ENCODE measurements at regions not wholly inside any gene's neighbourhood (a gene's known extent, or its start where the extent isn't known, plus 50 kb on each side); places are given as distances from the start of the nearest gene placed in this dataset.

DNA sequence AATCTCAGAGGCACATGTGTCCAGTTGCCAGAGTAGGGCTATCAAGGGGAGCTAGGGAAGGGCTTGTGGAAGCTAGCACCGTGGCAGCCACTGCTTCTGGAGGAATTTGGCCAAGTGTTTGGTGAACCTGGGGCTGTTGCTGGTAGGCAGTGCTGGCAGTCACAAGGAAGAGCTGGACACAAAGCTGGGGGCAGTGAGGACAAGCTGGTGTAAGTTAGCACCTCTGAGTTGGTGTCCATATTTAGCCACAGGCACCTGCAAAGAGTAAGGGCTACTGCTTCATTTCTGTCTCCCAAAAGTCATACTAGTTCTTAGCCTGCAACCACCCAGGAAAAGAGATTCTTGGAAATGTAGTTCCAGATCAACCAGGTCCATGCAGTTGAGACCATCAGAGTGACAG, 359.4 kb downstream of the CSNK1G3 start (continued):
- TF ChIP-seq, protein P1, sequence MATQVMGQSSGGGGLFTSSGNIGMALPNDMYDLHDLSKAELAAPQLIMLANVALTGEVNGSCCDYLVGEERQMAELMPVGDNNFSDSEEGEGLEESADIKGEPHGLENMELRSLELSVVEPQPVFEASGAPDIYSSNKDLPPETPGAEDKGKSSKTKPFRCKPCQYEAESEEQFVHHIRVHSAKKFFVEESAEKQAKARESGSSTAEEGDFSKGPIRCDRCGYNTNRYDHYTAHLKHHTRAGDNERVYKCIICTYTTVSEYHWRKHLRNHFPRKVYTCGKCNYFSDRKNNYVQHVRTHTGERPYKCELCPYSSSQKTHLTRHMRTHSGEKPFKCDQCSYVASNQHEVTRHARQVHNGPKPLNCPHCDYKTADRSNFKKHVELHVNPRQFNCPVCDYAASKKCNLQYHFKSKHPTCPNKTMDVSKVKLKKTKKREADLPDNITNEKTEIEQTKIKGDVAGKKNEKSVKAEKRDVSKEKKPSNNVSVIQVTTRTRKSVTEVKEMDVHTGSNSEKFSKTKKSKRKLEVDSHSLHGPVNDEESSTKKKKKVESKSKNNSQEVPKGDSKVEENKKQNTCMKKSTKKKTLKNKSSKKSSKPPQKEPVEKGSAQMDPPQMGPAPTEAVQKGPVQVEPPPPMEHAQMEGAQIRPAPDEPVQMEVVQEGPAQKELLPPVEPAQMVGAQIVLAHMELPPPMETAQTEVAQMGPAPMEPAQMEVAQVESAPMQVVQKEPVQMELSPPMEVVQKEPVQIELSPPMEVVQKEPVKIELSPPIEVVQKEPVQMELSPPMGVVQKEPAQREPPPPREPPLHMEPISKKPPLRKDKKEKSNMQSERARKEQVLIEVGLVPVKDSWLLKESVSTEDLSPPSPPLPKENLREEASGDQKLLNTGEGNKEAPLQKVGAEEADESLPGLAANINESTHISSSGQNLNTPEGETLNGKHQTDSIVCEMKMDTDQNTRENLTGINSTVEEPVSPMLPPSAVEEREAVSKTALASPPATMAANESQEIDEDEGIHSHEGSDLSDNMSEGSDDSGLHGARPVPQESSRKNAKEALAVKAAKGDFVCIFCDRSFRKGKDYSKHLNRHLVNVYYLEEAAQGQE (IDR thresholded peaks at IDR 0.05; ENCODE audit: low read depth) = no peak
- TF ChIP-seq, protein P2, sequence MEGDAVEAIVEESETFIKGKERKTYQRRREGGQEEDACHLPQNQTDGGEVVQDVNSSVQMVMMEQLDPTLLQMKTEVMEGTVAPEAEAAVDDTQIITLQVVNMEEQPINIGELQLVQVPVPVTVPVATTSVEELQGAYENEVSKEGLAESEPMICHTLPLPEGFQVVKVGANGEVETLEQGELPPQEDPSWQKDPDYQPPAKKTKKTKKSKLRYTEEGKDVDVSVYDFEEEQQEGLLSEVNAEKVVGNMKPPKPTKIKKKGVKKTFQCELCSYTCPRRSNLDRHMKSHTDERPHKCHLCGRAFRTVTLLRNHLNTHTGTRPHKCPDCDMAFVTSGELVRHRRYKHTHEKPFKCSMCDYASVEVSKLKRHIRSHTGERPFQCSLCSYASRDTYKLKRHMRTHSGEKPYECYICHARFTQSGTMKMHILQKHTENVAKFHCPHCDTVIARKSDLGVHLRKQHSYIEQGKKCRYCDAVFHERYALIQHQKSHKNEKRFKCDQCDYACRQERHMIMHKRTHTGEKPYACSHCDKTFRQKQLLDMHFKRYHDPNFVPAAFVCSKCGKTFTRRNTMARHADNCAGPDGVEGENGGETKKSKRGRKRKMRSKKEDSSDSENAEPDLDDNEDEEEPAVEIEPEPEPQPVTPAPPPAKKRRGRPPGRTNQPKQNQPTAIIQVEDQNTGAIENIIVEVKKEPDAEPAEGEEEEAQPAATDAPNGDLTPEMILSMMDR (IDR thresholded peaks at IDR 0.05 in 2 of 3, conservative IDR thresholded peaks at IDR 0.05 in 1 of 3; ENCODE audit: borderline replicate concordance in 1 of 3, insufficient read depth in 1 of 3, low read depth in 2 of 3, low read length in 2 of 3) = no peak
- no peak for TF ChIP-seq FOSL1 (IDR thresholded peaks at IDR 0.05; ENCODE audit: low read depth)
- TF ChIP-seq POLR2A (IDR thresholded peaks at IDR 0.05; ENCODE audit: borderline replicate concordance, extremely low read depth, insufficient read depth, insufficient read length) = no peak
- TF ChIP-seq POLR2AphosphoS5 (IDR thresholded peaks at IDR 0.05; ENCODE audit: low read depth, low read length) = no peak

DNA sequence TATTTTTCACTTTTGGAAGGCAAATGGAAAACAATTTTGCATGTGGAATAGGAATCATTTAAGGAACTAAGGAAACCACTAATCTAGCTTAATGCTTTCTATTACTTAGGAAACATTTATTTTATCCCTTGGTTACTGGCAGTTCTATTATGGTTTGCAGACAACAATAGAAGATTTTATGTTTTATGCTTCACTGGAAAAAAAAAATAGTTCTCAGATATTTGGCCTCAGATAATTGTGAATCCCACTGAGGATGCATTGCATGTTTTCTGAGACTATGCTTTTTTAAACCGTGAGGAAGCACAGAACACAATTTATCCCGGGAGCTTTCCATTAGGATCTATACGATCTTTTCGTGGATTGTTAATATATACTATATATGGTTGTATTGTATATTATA, 356.9 kb downstream of the CSNK1G3 start:
- Histone ChIP-seq H3K4me1 (ENCODE audit: control insufficient read depth in 1 of 2, insufficient read depth in 2 of 2, low read length in 2 of 2) (no peaks in the 10 kb centered on the region), H4K20me1 (ENCODE audit: insufficient read depth) (no peaks in the 10 kb centered on the region), H3K36me3 (ENCODE audit: control insufficient read depth in 1 of 2, insufficient read depth in 2 of 2, low read length in 2 of 2) (no peaks in the 10 kb centered on the region), H3K4me3 (replicated peaks in 1 of 2; ENCODE audit: low read depth in 1 of 2, low read length in 2 of 2) (no peak overlapping the region), H2AFZ (ENCODE audit: low read depth, low read length, poor library complexity, severe bottlenecking) (no peak overlapping the region), H3K4me2 (ENCODE audit: low read length) (no peak overlapping the region), H3K27me3 (ENCODE audit: insufficient read depth, low read length) (no peaks in the 10 kb centered on the region), H3K79me2 (ENCODE audit: insufficient read depth, low read length) (no peaks in the 10 kb centered on the region), H3K9me3 (ENCODE audit: control insufficient read depth in 1 of 2, insufficient read depth in 1 of 2, low read depth in 1 of 2, low read length in 2 of 2) (no peaks in the 10 kb centered on the region), H3K9me2 (ENCODE audit: insufficient read depth) (no peaks in the 10 kb centered on the region), H3K27ac (ENCODE audit: low read depth, low read length) (no peak overlapping the region), H3K9ac (ENCODE audit: low read length) (no peak overlapping the region)
- no TSS peak for BruUV-seq (replicated peaks)
- POLR2A ChIA-PET = no interaction called here
- RAD21 ChIA-PET (ENCODE audit: low non-redundant PET in 1 of 2, low total read pairs in 2 of 2, uncharacterized antibody in 2 of 2, unreplicated experiment in 2 of 2) = no interaction called here
- no peak for DNase-seq (ENCODE audit: low read depth, low spot score)
- intact Hi-C loops (cut with micrococcal nuclease) = no loop called here
- ATAC-seq = no peak
- CTCF ChIA-PET = no interaction called here
- TF ChIP-seq, protein P3, sequence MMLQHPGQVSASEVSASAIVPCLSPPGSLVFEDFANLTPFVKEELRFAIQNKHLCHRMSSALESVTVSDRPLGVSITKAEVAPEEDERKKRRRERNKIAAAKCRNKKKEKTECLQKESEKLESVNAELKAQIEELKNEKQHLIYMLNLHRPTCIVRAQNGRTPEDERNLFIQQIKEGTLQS (IDR thresholded peaks at IDR 0.05) = no peak
- TF ChIP-seq SP1 (IDR thresholded peaks at IDR 0.05; ENCODE audit: low read depth) (no peak), EZH2 (IDR thresholded peaks at IDR 0.05) (no peak), EZH2phosphoT487 (IDR thresholded peaks at IDR 0.05; ENCODE audit: borderline replicate concordance) (no peak), EGR1 (IDR thresholded peaks at IDR 0.05; ENCODE audit: low read depth) (no peak), TCF7L2 (IDR thresholded peaks at IDR 0.05; ENCODE audit: borderline replicate concordance, extremely low read depth, insufficient read depth, insufficient read length) (no peak), CEBPB (IDR thresholded peaks at IDR 0.05; ENCODE audit: low read depth) (no peak), YY1 (IDR thresholded peaks at IDR 0.05; ENCODE audit: extremely low read depth, insufficient replicate concordance, low read depth, low read length) (no peak)
- TF ChIP-seq, protein P4, sequence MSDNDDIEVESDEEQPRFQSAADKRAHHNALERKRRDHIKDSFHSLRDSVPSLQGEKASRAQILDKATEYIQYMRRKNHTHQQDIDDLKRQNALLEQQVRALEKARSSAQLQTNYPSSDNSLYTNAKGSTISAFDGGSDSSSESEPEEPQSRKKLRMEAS (IDR thresholded peaks at IDR 0.05) = no peak

Measured in HCT116 (cell line).